HG03378 (cell line): ENCODE measurements at regions not wholly inside any gene's neighbourhood (a gene's known extent, or its start where the extent isn't known, plus 50 kb on each side); places are given as distances from the start of the nearest gene placed in this dataset.
"Not testable (repeated sequence)": the region's sequence is repeated elsewhere in the genome, so short reads cannot be mapped to it uniquely, and the experiment has no call there.

Experiments used
- ATAC-seq: cut with Tn5 transposase; IDR thresholded peaks from one replicate; pipeline ENCODE4 v1.9.1; 2021; ENCODE audit warnings: mild to moderate bottlenecking, moderate library complexity; ENCODE audit not compliant: unreplicated experiment

GRCh38 chr3:5899014-5899761, 711.7 kb downstream of the EDEM1 start:
- no peak for ATAC-seq

GRCh38 chr3:5917932-5918331, 730.4 kb downstream of the EDEM1 start:
- ATAC-seq: no peak

- ATAC-seq: no peak
Measured at GRCh38 chr3:5918626-5919025, 731.1 kb downstream of the EDEM1 start.

GRCh38 chr3:5929027-5929426, 741.5 kb downstream of the EDEM1 start:
- ATAC-seq: no peak

- ATAC-seq: not testable (repeated sequence)
Measured at GRCh38 chr3:5944061-5944460, 756.6 kb downstream of the EDEM1 start.

- ATAC-seq: no peak
Measured at GRCh38 chr3:5948084-5948483, 760.6 kb downstream of the EDEM1 start.

GRCh38 chr3:5951026-5951425, 763.5 kb downstream of the EDEM1 start:
- no peak for ATAC-seq

- no peak for ATAC-seq
Measured at GRCh38 chr3:5972586-5972985, 785.1 kb downstream of the EDEM1 start.

- ATAC-seq: no peak
Measured at GRCh38 chr3:5974630-5975322, 787.3 kb downstream of the EDEM1 start.

- ATAC-seq: no peak
Measured at GRCh38 chr3:5977331-5977730, 789.8 kb downstream of the EDEM1 start.

GRCh38 chr3:5980475-5980874, 793.0 kb downstream of the EDEM1 start:
- ATAC-seq: no peak

GRCh38 chr3:5994651-5995050, 807.1 kb downstream of the EDEM1 start:
- no peak for ATAC-seq

- no peak for ATAC-seq
Measured at GRCh38 chr3:6018456-6018855, 830.9 kb downstream of the EDEM1 start.

GRCh38 chr3:6022621-6023020, 835.1 kb downstream of the EDEM1 start:
- ATAC-seq: no peak

- ATAC-seq: no peak
Measured at GRCh38 chr3:6025032-6025431, 835.9 kb upstream of the GRM7 start.

GRCh38 chr3:6030648-6031047, 830.3 kb upstream of the GRM7 start:
- ATAC-seq: not testable (repeated sequence)

GRCh38 chr3:6035626-6036025, 825.3 kb upstream of the GRM7 start:
- no peak for ATAC-seq

- ATAC-seq: no peak
Measured at GRCh38 chr3:6039971-6040370, 820.9 kb upstream of the GRM7 start.

GRCh38 chr3:6041894-6042293, 819.0 kb upstream of the GRM7 start:
- ATAC-seq: no peak

- no peak for ATAC-seq
Measured at GRCh38 chr3:6047016-6047415, 813.9 kb upstream of the GRM7 start.

- no peak for ATAC-seq
Measured at GRCh38 chr3:6060251-6060650, 800.7 kb upstream of the GRM7 start.
